Transverse colon (tissue), 4 donors: ENCODE measurements at regions not wholly inside any gene's neighbourhood (a gene's known extent, or its start where the extent isn't known, plus 50 kb on each side); places are given as distances from the start of the nearest gene placed in this dataset.

Experiments
- DNase-seq: peaks from one replicate; pipeline ENCODE4 v3.0.0-alpha.2; 2019
- H3K27ac ChIP-seq, 4 donors: fragments of 200-600 bp; sonication (generic); 2 replicates each; pipeline ENCODE4 v1.5.1; 2016 to 2018; ENCODE audit warnings: inconsistent platforms in 4 of 4
- H3K27me3 ChIP-seq: fragments of 200-600 bp; sonication (generic); 2 replicates; pipeline ENCODE4 v1.5.1; 2017; ENCODE audit warnings: inconsistent platforms
- H3K36me3 ChIP-seq, 4 donors: fragments of 200-600 bp; sonication (generic); 2 replicates each; pipeline ENCODE4 v1.5.1; 2017 to 2019; ENCODE audit warnings: inconsistent platforms in 4 of 4
- H3K4me1 ChIP-seq, 4 donors: fragments of 200-600 bp; sonication (generic); 2 replicates each; pipeline ENCODE4 v1.5.1; 2017 to 2020; ENCODE audit warnings: inconsistent platforms in 4 of 4
- H3K4me3 ChIP-seq, 4 donors: fragments of 200-600 bp; sonication (generic); 1 replicate in 1 of 4; 2 replicates in 3 of 4; pipeline versions ENCODE4 v1.5.1 to v1.6.1; 2017 to 2019; ENCODE audit warnings: inconsistent platforms in 4 of 4
- H3K9me3 ChIP-seq, 2 donors: fragments of 200-600 bp; sonication (generic); 2 replicates each; pipeline ENCODE4 v1.5.1; 2017 to 2019; ENCODE audit warnings: inconsistent platforms in 2 of 2
- EP300 ChIP-seq: sonication (generic); formaldehyde crosslinking; IDR thresholded peaks from one replicate; pipeline ENCODE4 v1.6.1; 2017; ENCODE audit warnings: antibody characterized with exemption, low read depth
- POLR2A ChIP-seq: fragments of 450-650 bp; IDR thresholded peaks from one replicate; pipeline ENCODE4 v1.6.1; 2016; ENCODE audit warnings: antibody characterized with exemption, mild to moderate bottlenecking, moderate library complexity
- POLR2AphosphoS5 ChIP-seq, 3 donors: sonication (generic); formaldehyde crosslinking; IDR thresholded peaks; one replicate each; pipeline ENCODE4 v1.6.1; 2016; ENCODE audit warnings: antibody characterized with exemption in 3 of 3
- WGBS, 2 donors: methylation state at CpG; one replicate each; pipeline ENCODE4 v1.1.5; 2018; ENCODE audit warnings: low coverage in 1 of 2; 5-methylcytosine and 5-hydroxymethylcytosine counted together
- in situ Hi-C, 4 donors: fragments of 200-750 bp; cut with MboI; loops; one replicate each; pipeline versions ENCODE4 v1.15.0 to v1.15.1; 2017; ENCODE audit warnings: low sequenced_read_pairs in 3 of 4, low pct_ligation_motif_present in 1 of 4, low pct_unique_long_range_greater_than_20kb in 1 of 4
- intact Hi-C: fragments of 100-400 bp; cut with DNase I; formaldehyde crosslinking; loops from one replicate; pipeline ENCODE4 v1.15.1; 2023; ENCODE audit warnings: low total_unique reads
- TF ChIP-seq, protein P1 (sequence below), 5 experiments: fragments of 200-600 bp in 3 of 5; fragments of 450-650 bp in 2 of 5; sonication (generic) in 3 of 5; IDR thresholded peaks; 1 replicate in 2 of 5; 2 replicates in 3 of 5; pipeline ENCODE4 v1.5.1; 2016 to 2017; ENCODE audit warnings: antibody characterized with exemption in 5 of 5, inconsistent platforms in 3 of 5, mild to moderate bottlenecking in 2 of 5, moderate library complexity in 1 of 5

DNA sequence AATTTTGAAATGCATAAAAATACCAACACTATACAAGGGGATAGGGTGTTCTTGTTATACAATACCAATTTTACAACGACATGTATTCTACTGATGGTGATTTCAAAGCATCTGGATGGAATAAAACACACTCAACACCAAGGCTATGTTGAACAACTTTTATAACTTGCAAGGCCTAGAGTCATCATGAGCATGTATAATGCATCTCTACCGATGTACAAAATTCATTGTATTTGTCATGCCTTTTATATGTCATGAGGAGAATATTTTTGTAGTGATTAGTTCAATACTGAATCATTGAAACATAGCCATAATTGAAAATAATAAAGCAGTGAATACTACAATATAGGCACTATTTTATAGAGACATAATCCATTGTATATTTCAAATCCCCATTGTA is 160.2 kb downstream of the ETV1 start:
- no peak for DNase-seq
- intact Hi-C loops (no loop called here), in situ Hi-C loops (no loop called here)
- no peak for TF ChIP-seq POLR2AphosphoS5 (IDR thresholded peaks at IDR 0.05)
- TF ChIP-seq, protein P1, sequence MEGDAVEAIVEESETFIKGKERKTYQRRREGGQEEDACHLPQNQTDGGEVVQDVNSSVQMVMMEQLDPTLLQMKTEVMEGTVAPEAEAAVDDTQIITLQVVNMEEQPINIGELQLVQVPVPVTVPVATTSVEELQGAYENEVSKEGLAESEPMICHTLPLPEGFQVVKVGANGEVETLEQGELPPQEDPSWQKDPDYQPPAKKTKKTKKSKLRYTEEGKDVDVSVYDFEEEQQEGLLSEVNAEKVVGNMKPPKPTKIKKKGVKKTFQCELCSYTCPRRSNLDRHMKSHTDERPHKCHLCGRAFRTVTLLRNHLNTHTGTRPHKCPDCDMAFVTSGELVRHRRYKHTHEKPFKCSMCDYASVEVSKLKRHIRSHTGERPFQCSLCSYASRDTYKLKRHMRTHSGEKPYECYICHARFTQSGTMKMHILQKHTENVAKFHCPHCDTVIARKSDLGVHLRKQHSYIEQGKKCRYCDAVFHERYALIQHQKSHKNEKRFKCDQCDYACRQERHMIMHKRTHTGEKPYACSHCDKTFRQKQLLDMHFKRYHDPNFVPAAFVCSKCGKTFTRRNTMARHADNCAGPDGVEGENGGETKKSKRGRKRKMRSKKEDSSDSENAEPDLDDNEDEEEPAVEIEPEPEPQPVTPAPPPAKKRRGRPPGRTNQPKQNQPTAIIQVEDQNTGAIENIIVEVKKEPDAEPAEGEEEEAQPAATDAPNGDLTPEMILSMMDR (IDR thresholded peaks at IDR 0.05): no peak
- TF ChIP-seq EP300: no peak
- TF ChIP-seq POLR2A: no peak
- H3K27ac ChIP-seq: no peak overlapping the region
- peaks cover 0 to 12% (median 3%) of the 10 kb centered on the region in 4 donors for H3K4me1 ChIP-seq
- 72 to 73% methylated on average over 2 of the region's 2 CpGs for WGBS, 2 donors
- no peaks in the 10 kb centered on the region for H3K36me3 ChIP-seq
- H3K9me3 ChIP-seq: no peaks in the 10 kb centered on the region
- no peak overlapping the region for H3K4me3 ChIP-seq
- no peaks in the 10 kb centered on the region for H3K27me3 ChIP-seq

- intact Hi-C loops (no loop called here), in situ Hi-C loops (no loop called here)
- Histone ChIP-seq H3K9me3 (no peaks in the 10 kb centered on the region), H3K27ac (no peak overlapping the region), H3K4me1 (peaks cover 0 to 7% (median 0%) of the 10 kb centered on the region in 4 donors), H3K4me3 (no peak overlapping the region), H3K36me3 (no peaks in the 10 kb centered on the region), H3K27me3 (no peaks in the 10 kb centered on the region)
- no peak for DNase-seq
- 28 to 42% methylated on average over 5 to 6 of the region's 6 CpGs for WGBS, 2 donors
- TF ChIP-seq POLR2AphosphoS5 (IDR thresholded peaks at IDR 0.05) (no peak), POLR2A (no peak), EP300 (no peak)
- TF ChIP-seq, protein P1 (IDR thresholded peaks at IDR 0.05): no peak
These were observed 159.3 kb downstream of the ETV1 start for GRCh38 chr7:13829914-13830900.

- H3K36me3 ChIP-seq: no peaks in the 10 kb centered on the region
- H3K4me3 ChIP-seq: no peak overlapping the region
- intact Hi-C loops: no loop called here
- DNase-seq: no peak
- in situ Hi-C loops: no loop called here
- TF ChIP-seq EP300 (no peak), POLR2AphosphoS5 (IDR thresholded peaks at IDR 0.05) (no peak), POLR2A (no peak)
- TF ChIP-seq, protein P1 (IDR thresholded peaks at IDR 0.05): no peak
- no peaks in the 10 kb centered on the region for H3K27me3 ChIP-seq
- peaks cover 0 to 7% (median 0%) of the 10 kb centered on the region in 4 donors for H3K4me1 ChIP-seq
- H3K27ac ChIP-seq: no peak overlapping the region
- no peaks in the 10 kb centered on the region for H3K9me3 ChIP-seq
These were observed 157.1 kb downstream of the ETV1 start for GRCh38 chr7:13832346-13832745.

DNA sequence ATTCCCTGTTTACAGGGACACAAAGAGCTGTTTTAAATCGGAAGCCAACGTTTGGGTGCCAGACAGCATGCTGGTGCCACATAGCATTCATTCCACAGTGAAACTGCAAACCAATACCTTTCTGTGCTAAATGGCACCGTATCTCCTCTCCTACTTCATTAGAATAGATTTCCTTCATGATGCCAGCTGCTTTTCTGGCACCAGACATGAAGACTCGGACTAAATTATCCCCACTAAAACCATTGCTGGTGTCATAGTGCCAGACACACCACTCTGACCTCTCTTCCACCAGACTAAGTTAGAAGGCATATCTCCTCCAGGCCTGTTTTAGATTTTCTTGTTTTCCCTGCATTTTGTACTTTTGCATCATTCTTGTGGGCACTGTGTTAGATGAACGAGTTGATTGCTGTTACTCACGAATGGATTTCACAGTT is 155.1 kb downstream of the ETV1 start:
- 67 to 77% methylated on average over 4 to 6 of the region's 6 CpGs for WGBS, 2 donors
- TF ChIP-seq POLR2A (no peak), EP300 (no peak)
- no peak overlapping the region for H3K27ac ChIP-seq
- no peak for DNase-seq
- in situ Hi-C loops (no loop called here), intact Hi-C loops (no loop called here)
- no peaks in the 10 kb centered on the region for H3K36me3 ChIP-seq
- no peaks in the 10 kb centered on the region for H3K27me3 ChIP-seq
- peaks cover 0 to 7% (median 0%) of the 10 kb centered on the region in 4 donors for H3K4me1 ChIP-seq
- no peaks in the 10 kb centered on the region for H3K9me3 ChIP-seq
- H3K4me3 ChIP-seq: no peak overlapping the region
